NCI-H1930 (cell line): ENCODE measurements at regions not wholly inside any gene's neighbourhood (a gene's known extent, or its start where the extent isn't known, plus 50 kb on each side); places are given as distances from the start of the nearest gene placed in this dataset.

Source experiments
- DNase-seq, 2 experiments: peaks; one replicate each; lab custom pipeline; 2025; lab: John Stamatoyannopoulos, UW

DNA sequence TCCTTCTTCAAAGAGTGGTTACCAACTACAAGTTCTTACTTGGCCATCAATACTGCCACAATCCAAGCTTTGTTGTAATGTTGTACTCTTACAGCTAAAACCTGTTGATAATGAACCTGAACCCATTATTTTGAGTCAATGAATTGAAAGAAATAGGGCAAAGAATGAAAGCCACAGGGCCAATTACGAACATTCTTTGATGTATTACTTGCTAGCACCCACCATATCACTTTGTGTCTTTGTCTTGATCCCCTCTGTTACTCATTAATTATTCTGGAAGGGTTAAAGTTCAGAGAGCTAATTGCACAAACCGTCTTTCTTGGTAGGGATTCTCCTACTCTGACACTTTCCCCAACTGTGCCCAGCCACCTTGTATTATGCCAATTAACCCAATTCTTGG is 53.2 kb upstream of the TFEC start:
- no peak for DNase-seq

DNA sequence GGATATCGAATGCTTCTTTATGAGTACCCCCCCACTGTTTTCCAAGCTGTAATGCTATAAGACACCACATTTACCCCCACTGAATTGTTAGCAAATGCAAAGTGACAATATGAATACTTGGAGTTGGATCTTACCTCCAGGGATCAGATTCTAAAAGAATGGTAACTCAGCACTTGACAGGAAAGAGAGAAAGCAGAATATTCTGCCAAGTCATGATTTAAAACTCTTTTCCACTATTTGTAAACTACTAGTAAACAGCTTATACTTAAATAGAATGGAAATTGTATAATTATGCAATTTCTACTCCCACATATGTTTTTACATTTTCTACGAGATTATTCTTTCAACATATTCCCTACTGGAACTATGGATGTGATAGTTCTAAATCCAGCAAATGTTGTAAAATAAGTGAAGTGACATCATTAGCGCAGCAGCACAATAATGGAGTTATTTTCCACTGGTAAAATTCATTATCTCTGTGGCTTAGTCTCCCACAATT is 56.0 kb upstream of the TFEC start:
- DNase-seq = no peak

DNA sequence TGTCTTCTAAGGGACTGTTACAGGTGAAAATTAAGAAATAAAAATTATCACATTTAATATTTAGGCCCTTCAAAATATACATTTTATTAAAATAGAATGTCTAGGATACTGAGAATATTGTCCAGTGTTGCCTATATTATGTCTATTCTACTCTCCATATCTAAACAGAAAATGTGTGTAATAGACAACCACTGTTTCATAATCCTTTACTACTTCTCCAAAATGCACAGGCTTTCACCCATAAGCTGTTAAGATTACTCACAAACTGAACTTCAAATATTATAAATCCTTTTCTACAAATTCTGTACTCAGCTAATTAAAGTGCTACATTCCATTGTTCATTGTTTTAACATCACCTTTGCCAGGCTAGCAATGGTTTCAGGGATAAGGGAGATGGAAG is 56.7 kb upstream of the TFEC start:
- no peak for DNase-seq

DNA sequence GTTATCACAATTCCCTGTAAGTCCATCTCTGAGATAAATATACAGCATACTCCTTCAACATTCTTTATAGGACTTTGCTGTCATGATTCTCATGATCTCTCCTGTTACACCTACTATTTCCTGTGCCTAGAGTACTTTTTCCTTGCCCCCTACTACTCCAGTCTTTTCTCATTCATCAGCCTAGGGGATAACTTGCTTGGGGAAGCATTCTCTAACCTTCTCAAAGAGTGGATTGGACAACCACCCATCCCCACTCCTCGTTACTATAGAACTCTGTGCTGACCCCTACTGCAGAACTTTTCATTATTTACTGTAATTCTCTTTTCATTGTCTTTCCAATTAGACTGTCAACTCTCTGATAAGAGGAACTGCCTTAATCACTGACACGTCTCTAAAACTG is 57.4 kb upstream of the TFEC start:
- DNase-seq = no peak

DNA sequence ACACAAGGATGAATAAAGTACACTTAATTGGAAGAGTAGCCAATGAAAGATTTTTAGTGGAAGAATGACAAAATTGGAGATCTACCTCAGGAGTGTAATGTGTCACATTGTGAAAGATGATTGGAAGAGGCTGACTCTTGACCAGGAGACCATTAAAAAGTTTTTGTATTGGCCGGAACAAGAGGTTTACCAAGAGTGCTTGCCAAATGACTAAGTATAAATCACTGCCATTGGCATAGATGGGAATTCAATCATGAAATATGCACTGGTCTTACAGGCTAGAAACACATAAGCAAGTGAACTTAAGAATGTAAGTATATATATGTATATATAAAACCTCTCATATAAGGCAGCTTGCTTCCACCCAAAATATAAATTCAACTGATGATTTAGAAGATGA is 58.7 kb upstream of the TFEC start:
- DNase-seq = no peak

DNA sequence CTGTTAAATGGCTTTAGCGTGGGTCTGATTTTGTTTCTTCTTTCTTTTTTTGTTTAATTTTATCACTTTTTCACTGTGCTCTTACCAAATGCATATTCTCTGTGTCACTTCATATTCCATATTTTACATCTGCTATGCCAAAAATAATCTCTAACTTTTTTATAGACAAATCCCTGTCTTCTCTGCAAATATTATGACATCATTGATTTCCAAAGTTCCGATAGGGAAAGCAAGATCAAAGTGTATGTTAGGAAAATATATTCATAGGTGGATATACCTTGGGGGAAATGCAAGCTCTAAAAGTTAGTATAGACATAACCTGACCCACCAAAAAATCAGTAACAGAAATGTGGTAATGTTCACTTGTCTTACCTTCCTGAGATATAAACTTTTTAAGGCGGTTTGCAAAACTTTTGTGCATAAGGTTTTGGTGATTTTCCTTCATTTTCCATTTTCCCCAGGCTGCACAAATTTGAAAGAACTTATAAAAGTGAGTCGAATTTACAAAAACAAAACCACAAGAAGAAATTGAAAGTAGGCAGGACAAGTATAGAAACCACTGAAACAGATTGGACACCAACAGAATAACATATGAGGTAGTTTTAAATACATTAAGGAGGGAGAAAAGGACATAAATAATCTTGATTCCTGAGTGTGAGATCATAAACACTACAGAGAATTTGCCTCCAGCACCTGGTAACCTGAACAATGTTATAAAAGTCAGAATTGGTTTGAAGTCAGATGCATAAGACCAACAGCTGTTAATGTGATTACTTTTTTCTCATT is 63.1 kb upstream of the TFEC start:
- no peak for DNase-seq

DNA sequence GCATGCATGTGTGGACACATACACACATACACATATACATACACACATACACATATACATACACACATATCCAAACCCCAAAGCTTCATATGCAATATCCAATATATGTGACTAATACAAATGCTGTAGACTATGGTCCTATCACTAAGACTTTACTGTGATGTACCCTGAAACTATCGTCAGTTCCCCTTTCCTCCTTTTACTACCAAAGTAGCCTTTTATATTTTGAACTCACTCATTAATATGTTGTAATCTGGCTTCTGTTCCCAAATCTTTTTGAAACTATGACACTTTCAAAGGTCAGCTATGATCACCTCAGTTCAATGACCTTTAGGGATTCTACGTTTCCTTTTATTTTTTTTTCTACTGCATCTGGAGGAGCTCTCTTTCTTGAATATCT is 64.8 kb upstream of the TFEC start:
- DNase-seq = no peak

DNA sequence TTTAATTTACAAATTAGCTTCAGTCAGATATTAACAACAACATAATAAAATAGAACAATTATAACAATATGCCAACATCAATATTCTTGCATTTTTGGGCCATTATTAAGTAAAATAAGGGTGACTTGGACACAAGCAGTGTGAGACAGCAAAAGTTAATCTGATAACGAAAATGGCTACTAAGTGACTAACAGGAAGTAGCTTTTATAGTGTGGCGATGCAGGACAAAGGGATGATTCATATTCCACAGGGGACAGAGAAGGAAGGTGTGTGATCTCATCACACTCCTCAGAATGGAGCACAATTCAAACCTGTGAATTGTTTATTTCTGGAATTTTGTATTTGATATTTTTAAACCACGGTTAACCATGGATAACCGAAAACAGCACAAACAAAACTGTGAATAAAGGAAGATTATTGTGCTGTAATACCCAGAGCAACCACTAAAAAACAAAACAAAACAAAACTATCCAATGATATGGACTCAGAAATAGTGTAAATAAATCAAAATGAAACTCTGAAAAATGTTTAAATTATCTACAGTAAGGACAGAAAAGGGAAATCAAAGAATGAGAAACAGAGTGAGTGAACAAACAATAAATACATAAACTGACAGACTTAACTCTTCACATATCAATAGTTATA is 66.9 kb upstream of the TFEC start:
- no peak for DNase-seq

DNA sequence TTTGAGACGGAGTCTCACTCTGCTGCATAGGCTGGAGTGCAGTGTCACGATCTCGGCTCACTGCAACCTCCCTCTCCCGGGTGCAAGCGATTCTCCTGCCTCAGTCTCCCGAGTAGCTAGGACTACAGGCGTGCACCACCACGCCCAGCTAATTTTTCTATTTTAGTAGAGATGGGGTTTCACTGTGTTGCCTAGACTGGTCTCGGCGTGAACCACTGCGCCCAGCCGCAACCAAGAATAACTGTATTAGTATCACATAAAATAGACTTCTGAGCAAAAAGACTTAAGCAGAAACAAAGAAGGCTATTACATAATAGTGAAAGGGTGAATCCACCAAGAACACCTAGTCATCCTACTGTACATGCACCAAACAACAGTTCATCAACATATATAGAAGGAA is 67.6 kb upstream of the TFEC start:
- no peak for DNase-seq

DNA sequence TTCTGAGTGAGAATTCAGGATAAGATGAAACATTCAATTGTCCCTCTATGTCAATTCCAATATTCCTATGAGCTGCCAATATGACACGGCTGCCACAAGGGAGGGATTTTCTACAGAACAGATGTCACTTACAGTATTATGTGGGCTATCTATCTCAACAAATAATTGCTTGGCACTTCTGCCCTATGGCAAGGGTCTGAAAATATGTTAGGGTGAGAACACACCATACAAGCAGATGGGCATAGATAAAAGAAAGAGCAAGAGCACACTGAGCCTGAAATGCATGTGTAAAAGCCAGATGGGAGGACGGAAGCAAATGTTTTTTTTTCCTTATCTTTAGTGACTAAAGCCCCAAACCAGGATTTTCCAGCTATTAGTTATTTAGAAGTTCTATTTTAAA is 70.1 kb upstream of the TFEC start:
- DNase-seq = no peak

DNA sequence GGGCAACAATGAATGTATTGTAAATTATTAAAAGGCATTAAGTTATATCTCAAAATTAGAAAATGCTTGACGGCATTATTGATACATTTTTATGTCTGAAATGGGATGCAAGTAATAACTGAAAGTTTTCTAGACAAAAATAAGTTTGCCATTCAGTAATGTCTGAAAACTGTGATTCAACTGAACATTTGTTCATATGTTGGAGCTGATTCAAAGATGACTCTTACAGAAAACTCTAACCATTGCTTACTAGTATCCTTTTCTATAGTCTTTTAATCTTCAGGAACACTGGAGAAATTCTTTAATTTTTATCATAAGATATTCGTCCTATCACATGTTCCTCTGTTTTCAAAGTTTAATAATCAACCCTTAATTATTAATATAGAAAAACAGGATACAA is 71.1 kb upstream of the TFEC start:
- no peak for DNase-seq

DNA sequence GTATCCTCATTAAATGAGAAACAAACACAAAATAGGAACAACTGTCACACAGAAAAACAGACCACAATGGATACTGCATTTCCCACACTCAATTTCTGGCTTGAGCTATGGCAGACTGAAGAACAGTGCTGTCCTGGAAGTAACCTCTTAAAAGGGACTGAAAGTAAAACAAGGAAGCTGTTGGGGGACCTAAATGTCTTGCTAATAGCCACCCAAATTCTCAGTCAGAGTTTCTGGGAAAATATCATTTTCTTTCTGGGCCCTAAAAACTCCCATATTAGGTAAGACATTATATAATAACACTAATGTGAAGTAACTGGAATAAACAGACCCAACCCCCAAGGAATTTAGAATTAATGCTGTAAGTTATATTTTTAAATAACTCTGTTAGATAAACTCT is 80.9 kb upstream of the TFEC start:
- no peak for DNase-seq

DNA sequence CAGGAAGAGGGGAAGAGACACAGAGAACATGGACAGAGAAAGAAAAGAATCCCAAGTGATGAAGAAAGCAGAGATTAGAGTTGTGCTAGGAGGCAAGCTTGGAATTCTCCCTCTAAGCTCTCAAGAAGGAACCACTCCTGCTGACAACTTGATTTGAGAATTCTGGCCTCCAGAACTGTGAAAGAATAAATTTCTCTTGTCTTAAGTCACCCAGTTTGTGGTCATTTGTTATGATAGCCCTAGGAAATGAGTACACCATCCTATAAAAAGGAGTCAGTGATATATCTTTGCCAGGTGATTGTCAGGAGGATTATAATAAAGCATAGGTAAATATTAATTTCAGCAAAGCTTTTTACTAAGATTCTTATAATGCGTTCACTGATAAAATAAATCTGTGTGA is 82.7 kb upstream of the TFEC start:
- DNase-seq = no peak

DNA sequence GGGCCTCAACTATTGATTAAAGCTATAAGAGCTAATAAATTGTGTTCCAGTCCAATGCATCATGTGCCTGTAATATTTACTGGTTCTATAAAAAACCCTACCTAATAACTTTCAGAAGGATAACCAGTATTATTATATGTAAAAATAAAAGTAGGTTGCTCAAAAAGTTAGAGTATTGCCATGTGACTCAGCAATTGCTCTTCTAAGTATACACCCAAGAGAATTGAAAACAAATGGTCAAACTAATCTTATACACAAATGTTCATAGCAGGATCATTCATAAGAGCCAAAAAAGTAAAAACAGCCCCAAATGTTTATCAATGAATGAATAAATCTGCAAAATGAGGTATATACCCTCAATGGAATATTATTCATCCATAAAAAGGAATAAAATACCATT is 89.5 kb upstream of the TES start:
- DNase-seq = no peak

DNA sequence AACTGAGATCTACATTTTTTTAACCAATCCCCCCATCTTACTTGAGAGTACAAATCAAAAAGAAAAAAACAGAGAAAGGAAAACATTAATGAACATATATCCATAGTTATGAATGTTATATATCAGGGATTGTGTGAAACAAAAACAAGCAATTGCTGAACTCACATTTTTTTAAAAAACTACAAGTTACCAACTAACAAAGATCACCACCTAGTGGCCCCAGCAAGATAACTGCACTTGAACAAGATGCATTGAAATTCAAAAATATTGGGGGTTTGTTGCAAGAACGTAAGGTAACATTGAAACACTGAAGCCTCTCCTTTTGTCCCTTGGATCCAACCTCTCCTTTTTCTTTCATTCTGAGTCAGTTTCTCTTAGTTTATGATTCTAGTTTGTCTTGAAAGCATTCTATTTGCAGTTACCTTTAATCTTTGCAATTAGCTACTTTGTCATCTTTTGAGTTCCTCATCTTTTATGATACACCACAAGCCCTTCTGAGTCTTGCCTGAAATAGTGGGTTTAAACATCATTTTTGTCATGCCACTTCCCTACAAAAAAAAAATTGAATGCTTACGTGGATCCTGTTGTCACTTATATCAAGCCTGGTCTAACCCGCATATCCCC is 87.3 kb upstream of the TES start:
- no peak for DNase-seq

DNA sequence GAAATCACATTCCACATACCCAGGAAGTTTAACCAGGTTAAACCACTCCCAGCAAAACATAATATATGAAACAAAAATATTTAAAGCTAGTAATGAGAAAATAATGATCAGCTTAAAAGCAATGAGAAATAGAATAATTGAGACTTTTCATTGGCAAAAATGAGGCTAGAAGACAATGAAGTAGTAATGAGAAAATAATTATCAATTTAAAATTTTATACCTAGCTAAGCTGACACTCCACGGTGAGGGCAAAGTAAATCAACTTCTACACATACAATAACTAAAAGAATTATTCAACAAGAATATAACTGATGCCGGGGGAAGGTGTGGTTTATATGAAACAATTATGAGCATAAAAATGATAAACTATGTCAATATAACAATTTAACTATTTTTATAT is 82.2 kb upstream of the TES start:
- no peak for DNase-seq

DNA sequence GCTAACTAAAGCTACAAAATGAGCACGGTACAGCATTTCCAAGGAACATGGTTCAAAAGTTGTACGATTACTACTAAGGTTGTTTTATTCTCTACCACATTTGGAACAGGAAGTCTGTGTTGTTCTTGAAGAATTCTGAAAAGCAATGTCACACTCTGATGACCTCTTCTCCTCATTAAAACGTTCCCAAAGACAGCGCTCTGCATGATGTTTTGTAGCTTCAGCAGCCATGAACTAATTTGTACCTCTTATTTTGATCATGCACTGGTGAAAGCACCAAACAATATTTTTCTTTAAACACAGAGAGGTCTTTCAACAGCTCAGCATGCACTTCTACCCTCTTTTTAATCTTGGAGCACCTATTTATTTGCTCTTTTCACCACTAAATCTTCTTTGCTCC is 75.0 kb upstream of the TES start:
- DNase-seq = no peak

DNA sequence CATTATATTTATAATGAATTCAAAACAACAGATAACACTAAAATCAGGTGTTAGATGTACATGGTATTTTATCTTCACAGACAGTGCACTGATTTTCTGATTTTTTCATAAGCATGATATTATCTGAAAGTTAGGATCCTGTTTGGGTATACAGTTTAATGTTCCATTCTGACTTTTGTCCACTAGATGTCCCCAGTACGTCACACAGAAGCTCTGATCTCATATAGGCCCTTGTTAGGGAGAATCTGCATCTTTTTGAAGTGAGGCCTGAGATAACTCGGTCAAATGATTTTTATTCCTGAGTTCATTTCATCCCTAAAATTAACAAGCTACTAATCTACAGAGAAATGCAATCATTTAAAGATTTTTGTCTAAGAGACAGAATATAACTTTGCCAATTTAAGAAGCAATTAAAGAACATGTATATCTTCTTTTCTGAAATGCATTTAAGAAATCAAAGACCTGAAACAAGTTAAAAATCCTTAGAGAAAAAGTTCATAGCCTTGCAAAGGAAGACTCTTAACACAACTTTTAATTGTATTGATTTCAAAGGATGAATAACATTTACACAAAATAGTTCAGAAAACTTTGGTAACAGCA is 72.0 kb upstream of the TES start:
- DNase-seq = peak in 1 of 2 experiments; percentile 18

DNA sequence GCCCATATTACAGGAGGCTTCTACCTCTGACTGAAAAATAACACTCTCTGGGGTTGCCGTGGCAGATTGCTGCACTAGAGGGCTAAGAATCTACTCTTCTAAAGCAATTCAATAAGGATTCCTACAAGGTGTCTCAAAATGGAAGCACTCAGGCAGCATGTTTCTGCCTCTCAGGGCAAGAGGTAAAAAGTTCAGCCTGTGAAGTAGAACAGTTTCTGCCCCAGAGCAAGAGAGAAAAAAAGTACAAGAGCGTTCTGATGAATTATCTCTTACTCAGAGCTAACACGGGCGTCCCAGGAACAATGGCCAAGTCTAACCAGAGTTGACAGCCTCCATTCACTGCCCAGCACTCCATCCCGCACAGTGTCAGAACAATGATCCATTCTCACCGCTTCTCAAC is 71.3 kb upstream of the TES start:
- DNase-seq = no peak

DNA sequence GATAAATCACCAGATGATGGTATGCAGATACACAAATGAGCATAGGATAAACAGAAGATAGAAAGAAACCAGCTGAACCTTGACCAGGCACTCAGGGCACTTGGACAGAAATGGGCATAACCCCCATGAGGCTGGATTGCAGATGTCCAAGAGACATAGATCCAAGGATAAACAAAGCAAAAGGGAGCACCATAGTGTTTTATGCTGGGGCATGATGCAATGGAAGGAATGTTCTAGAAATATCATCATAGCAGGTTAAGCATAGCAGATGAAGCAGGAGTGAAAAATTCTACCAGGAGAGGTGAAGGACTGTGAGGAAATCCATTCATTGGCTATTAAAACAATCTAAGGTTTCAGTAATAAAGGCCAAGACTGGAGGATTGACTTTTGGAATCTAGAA is 70.5 kb upstream of the TES start:
- DNase-seq = no peak

DNA sequence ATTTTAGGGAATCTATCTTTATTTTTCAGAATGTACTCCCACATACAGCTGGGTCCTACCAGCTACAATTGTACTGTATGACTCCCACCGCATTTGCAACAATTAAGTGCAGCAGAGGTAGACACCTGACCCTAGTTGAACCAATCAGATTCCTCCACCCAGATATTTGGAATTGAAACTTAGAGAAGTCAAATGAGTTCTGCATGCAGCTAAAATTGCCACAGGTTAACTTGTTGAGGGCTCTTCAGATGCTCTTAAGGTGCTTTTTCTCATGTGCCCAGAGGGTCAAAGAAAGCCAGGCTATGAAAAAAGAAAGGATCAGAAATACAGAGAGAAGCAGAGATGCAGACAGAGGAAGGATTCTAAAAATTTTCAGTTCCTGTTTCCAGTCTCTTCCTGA is 68.0 kb upstream of the TES start:
- DNase-seq = no peak

DNA sequence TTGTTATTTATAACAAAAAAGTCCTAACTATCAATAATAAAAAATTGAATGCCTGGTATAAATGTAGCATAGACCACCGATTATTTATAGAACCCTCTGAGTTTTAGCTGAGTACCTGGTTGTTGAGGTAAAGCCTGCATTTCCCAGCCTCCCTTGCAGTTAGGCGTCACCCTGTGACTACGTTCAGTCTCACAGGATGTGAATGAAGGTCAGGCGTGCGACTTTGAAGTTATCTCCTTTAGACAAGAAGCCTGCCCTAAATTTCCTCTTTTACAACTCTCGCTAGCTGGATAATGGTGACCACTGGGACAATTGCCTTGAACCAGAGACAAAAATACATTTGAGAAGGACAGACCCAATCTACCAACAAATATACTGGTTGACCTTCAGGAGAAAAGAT is 67.5 kb upstream of the TES start:
- DNase-seq = no peak

DNA sequence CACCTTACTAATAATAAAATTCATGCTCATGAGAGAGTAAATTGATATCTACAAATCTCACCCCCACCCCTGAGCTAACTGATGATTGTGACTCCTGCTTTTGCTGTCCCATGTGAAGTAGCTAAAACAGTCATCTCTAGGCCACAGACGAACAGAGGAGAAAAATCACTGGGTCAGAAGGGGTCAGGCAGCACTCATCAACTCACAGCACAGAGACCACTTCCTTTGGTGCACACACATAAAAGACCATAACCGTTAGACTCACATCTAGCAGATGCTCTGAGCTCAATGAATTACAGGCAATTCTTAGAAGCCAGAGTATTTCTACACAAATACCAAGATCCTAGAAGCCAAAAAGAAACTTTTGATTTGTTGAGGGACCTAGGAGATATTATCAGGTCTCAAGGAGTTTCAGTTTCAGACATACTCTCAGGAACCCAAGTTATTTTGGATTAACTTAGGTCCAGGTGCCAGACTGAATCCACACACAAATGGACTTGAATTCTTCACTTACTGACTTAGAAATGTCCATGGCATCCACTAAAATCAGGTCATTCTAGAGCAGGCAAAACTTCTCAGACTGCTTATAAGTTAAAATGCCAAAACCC is 65.0 kb upstream of the TES start:
- no peak for DNase-seq
